ENCODE measurements at regions not wholly inside any gene's neighbourhood (a gene's known extent, or its start where the extent isn't known, plus 50 kb on each side); places are given as distances from the start of the nearest gene placed in this dataset.

DNA sequence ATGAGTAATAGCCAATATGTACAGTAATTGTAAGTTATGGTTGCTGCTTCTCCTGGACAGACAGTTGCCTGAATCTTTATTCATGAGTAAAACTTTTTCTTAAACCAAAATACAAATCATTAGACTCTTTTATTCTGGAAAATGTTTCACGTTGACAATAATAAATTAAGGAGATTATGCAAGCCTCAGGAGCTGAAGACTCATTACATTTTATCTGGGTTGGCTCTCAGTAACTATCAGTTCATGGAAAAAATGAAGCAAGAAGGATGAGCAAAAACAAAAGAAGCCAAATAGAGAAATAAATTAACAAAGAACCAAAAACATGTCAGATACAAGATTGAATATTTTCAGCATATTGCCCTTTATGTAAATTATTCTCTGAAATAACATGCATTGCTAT, 88.9 kb upstream of the PRR16 start:
- TF ChIP-seq POLR2A (IDR thresholded peaks at IDR 0.05; ENCODE audit: low read length) (no peak), GATA1 (IDR thresholded peaks at IDR 0.05; ENCODE audit: low read depth, low read length) (no peak)

Measured in erythroblast (primary cell).